Small intestine (tissue), 7 donors: ENCODE measurements at regions not wholly inside any gene's neighbourhood (a gene's known extent, or its start where the extent isn't known, plus 50 kb on each side); places are given as distances from the start of the nearest gene placed in this dataset.
"Not testable (repeated sequence)": the region's sequence is repeated elsewhere in the genome, so short reads cannot be mapped to it uniquely, and the experiment has no call there.

Experiments
- DNase-seq, 2 donors: peaks; one replicate each; pipeline versions ENCODE4 v3.0.0 to v3.0.0-alpha.2; 2013
- FAIRE-seq: peaks from 2 replicates; lab custom pipeline; 2012; peaks lifted over from hg19 to GRCh38; lab: Jason Lieb, UNC
- H3K27ac ChIP-seq, 3 donors: one replicate each; pipeline ENCODE4 v1.5.1; 2013; ENCODE audit warnings: low read length in 2 of 3, mild to moderate bottlenecking in 2 of 3, control low read depth in 1 of 3, inconsistent platforms in 1 of 3, low read depth in 1 of 3, moderate library complexity in 1 of 3
- H3K27me3 ChIP-seq, 3 donors: one replicate each; pipeline ENCODE4 v1.6.1; 2013; ENCODE audit warnings: low read length in 3 of 3, inconsistent platforms in 1 of 3; ENCODE audit not compliant: control insufficient read depth in 3 of 3, insufficient read depth in 3 of 3
- H3K36me3 ChIP-seq, 3 donors: one replicate each; pipeline ENCODE4 v1.6.1; 2013; ENCODE audit warnings: low read length in 3 of 3, inconsistent platforms in 1 of 3, low read depth in 1 of 3, mild to moderate bottlenecking in 1 of 3, moderate library complexity in 1 of 3; ENCODE audit not compliant: control insufficient read depth in 3 of 3, insufficient read depth in 2 of 3
- H3K4me1 ChIP-seq, 3 donors: one replicate each; pipeline ENCODE4 v1.6.1; 2013; ENCODE audit warnings: low read length in 2 of 3, inconsistent platforms in 1 of 3, low read depth in 1 of 3, mild to moderate bottlenecking in 1 of 3, moderate library complexity in 1 of 3; ENCODE audit not compliant: control insufficient read depth in 3 of 3, insufficient read depth in 2 of 3
- H3K4me3 ChIP-seq, 3 donors: one replicate each; pipeline ENCODE4 v1.5.1; 2013; ENCODE audit warnings: low read length in 3 of 3, control low read depth in 1 of 3, inconsistent platforms in 1 of 3, low read depth in 1 of 3, mild to moderate bottlenecking in 1 of 3, moderate library complexity in 1 of 3
- H3K9me3 ChIP-seq, 2 donors: one replicate each; pipeline ENCODE4 v1.6.1; 2013; ENCODE audit warnings: low read depth in 1 of 2, low read length in 1 of 2; ENCODE audit not compliant: control insufficient read depth in 2 of 2, insufficient read depth in 1 of 2
- WGBS, 3 donors: extraction: QIAGEN DNeasy Blood & Tissue Kit; methylation state at CpG; one replicate each; pipeline ENCODE4 v1.1.7; 2013; 5-methylcytosine and 5-hydroxymethylcytosine counted together
- donor health status: healthy with polysubstance abuse.
- donor health status: control.
- donor health status: control.
- donor health status: Bipolar disorder and iron deficiency.
- donor health status: healthy.

DNA sequence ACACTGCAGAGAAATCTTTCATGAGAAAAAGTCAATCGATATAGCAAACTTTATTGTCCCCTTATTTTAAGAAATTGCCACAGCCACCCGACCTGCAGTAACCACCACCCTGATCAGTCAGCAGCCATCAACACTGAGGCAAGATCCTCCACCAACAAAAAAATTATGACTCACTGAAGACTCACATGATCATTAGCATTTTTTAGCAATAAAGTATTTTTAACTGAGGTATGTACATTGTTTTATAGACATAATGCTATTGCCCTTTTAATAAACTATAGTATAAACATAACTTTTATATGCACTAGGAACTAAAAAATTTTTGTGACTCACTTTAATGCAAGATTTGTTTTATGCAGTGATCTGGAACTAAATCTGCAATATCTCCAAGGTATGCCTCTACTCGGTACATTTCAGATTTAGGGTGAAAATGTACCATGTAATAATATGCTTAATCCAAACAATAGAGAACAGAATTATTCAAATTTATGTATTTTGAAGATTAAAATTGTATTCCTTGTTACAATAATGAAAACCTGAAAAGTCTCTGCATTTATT, 79.2 kb upstream of the CEP126 start:
- FAIRE-seq (no peak), DNase-seq (no peak)
- H3K9me3 ChIP-seq, result no peaks in the 10 kb centered on the region
- H3K36me3 ChIP-seq, result no peaks in the 10 kb centered on the region
- no peaks in the 10 kb centered on the region for H3K4me1 ChIP-seq
- WGBS, 3 donors, result 72 to 88% (median 78%) methylated on average over 3 of the region's 3 CpGs
- no peak overlapping the region for H3K4me3 ChIP-seq
- no peaks in the 10 kb centered on the region for H3K27me3 ChIP-seq
- H3K27ac ChIP-seq, result no peak overlapping the region

DNA sequence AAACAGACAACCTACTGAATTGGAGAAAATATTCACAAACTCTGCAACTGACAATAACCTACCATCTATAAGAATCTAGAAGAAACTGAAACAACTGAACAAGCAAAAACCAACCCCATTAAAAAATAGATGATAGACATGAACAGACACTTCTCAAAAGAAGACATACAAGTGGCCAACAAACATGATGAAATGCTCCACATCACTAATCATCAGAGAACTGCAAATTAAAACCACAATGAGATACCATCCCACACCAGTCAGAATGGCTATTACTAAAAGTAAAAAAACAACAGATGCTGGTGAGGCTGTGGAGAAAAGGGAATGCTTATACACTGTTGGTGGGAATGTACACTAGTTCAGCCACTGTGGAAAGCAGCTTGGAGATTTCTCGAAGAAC, 84.3 kb upstream of the CEP126 start:
- not testable (repeated sequence) for H3K27ac ChIP-seq, DNase-seq, FAIRE-seq, H3K36me3 ChIP-seq, H3K4me3 ChIP-seq, H3K9me3 ChIP-seq, H3K27me3 ChIP-seq, H3K4me1 ChIP-seq
- 75 to 86% (median 79%) methylated on average over 1 of the region's 1 CpG for WGBS, 3 donors

DNA sequence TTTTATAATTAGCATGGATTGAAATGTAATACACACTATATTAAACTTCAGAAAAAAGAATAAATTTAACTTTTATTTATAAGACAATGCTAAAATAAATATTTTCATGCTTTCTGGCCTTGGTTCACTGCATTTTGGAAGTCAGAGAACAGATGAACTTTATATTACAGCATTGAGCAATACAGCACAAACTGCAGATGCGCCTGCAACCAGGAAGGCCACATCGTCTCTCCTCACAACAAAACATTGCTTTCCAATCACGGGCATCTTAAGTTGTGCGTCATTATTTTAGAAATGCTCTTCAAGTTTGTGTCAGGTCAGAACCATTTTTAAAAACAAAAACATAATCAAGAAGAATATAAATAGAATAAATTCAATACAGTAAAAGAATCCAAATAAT, 89.3 kb upstream of the CEP126 start:
- Histone ChIP-seq H3K27ac (no peak overlapping the region), H3K4me1 (no peaks in the 10 kb centered on the region), H3K4me3 (no peak overlapping the region), H3K9me3 (no peaks in the 10 kb centered on the region), H3K36me3 (no peaks in the 10 kb centered on the region), H3K27me3 (peaks cover 0 to 2% (median 0%) of the 10 kb centered on the region in 3 donors)
- WGBS, 3 donors, result 68 to 87% (median 84%) methylated on average over 4 of the region's 4 CpGs
- DNase-seq, result no peak
- no peak for FAIRE-seq

DNA sequence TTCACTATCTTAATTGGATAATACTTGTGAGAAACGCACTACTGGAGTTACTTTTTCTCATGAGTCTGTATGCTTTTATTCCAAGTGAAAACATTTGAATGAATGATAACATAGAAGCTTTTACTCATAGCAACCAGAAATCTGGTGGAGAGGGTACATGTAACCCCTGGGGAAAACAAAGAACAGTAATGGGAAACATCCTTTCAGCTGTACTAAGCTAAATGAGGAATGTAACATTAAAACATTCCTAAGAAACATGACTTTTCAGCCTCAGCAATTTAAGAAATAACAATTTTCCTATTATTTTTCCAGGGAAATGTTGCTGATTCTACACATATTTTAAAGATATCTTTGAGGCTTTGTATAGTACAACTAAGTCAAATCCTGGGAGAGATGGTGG, 97.2 kb upstream of the CEP126 start:
- H3K36me3 ChIP-seq, result no peaks in the 10 kb centered on the region
- 49 to 84% (median 76%) methylated on average over 1 of the region's 1 CpG for WGBS, 3 donors
- no peaks in the 10 kb centered on the region for H3K9me3 ChIP-seq
- no peak for DNase-seq
- no peaks in the 10 kb centered on the region for H3K27me3 ChIP-seq
- no peaks in the 10 kb centered on the region for H3K4me1 ChIP-seq
- no peak overlapping the region for H3K4me3 ChIP-seq
- FAIRE-seq, result no peak
- no peak overlapping the region for H3K27ac ChIP-seq

DNA sequence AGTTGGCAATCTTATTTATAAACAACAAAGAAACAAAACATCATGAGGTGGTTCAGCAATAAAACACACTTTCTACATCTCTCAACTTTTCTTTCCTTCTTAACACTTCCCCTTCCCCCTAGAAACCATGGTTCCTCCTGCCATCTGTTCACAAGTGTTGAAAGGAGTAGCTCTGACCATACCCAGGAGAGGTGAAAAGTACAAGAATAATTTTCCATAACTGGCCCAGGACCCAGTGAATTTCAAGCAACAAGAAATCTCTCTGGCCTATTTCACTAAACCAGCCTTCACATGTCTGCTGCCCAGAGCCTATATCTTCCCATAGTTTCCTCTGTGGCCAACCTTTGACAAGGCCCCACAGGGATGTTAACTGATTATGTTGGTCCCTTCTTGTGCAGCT, 98.2 kb upstream of the CEP126 start:
- no peak overlapping the region for H3K4me3 ChIP-seq
- H3K27me3 ChIP-seq, result no peaks in the 10 kb centered on the region
- H3K36me3 ChIP-seq, result no peaks in the 10 kb centered on the region
- no peaks in the 10 kb centered on the region for H3K9me3 ChIP-seq
- no peaks in the 10 kb centered on the region for H3K4me1 ChIP-seq
- no peak for DNase-seq
- H3K27ac ChIP-seq, result no peak overlapping the region
- no peak for FAIRE-seq

DNA sequence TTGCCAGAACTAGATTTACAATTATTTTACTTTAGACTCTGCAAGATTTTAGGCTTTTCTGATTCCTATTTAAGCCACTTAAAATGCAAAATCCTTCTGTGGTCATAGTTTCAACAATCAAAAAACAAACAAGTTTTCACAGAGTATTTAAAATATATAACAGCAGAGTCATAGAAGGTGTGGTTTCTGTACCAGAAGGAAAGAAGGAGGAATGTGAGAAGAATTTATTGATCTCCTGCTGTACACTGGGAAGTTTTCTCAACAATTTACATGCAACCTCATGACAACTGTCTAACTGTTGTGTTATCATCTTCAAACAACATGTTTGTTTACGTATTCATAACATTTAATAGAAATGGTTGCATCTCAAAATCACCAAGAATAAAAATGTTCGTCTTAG, 102.3 kb upstream of the CEP126 start:
- Histone ChIP-seq H3K27ac (no peak overlapping the region), H3K27me3 (no peaks in the 10 kb centered on the region), H3K9me3 (no peaks in the 10 kb centered on the region), H3K36me3 (no peaks in the 10 kb centered on the region), H3K4me3 (no peak overlapping the region), H3K4me1 (no peaks in the 10 kb centered on the region)
- DNase-seq (no peak), FAIRE-seq (no peak)
- WGBS, 3 donors, result 65 to 79% (median 65%) methylated on average over 2 of the region's 2 CpGs

DNA sequence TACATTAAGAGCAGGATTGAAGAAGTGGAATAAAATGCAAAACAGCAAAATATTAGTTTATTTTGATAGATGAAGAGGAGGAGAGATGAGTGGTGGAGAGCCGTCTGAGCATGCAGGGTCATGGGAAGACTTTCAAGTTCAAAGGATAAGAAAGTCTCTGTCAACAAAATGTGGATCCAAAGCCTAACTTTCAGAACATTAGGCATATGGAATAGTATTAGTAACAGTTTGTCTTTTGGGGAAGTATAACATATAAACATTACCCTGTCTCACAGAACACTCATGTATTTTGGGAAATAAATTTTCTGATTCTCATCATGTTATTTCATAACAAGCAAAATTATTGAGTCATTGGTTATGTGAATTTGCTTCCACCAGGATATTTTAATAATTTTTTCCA, 104.3 kb upstream of the CEP126 start:
- H3K27me3 ChIP-seq, result no peaks in the 10 kb centered on the region
- H3K4me3 ChIP-seq, result no peak overlapping the region
- H3K9me3 ChIP-seq, result no peaks in the 10 kb centered on the region
- no peaks in the 10 kb centered on the region for H3K4me1 ChIP-seq
- DNase-seq, result no peak
- WGBS, 3 donors, result 43 to 66% (median 61%) methylated on average over 1 of the region's 1 CpG
- H3K36me3 ChIP-seq, result no peaks in the 10 kb centered on the region
- FAIRE-seq, result no peak
- no peak overlapping the region for H3K27ac ChIP-seq

DNA sequence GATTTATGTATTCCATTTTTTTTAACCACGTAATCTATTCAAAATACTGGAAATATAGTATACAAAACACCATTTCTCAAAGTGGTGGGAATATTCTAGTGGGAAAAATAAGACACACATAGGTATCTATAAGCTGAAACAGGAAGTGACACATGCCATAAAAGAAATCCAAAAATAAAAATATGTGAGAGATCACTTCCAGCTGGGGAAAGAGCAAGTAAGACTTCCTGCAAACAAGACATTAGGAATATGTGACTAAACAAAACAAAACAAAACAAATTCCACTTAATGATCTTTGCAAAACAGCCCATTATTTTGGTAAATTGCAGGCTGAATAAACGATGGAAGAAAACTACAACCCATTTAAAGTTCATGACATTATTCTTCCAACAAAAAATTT, 107.3 kb upstream of the CEP126 start:
- Histone ChIP-seq H3K4me1 (no peaks in the 10 kb centered on the region), H3K27ac (no peak overlapping the region), H3K9me3 (no peaks in the 10 kb centered on the region), H3K36me3 (no peaks in the 10 kb centered on the region), H3K27me3 (no peaks in the 10 kb centered on the region), H3K4me3 (no peak overlapping the region)
- WGBS, 3 donors, result 38 to 65% (median 50%) methylated on average over 2 of the region's 2 CpGs
- DNase-seq, result no peak
- no peak for FAIRE-seq

DNA sequence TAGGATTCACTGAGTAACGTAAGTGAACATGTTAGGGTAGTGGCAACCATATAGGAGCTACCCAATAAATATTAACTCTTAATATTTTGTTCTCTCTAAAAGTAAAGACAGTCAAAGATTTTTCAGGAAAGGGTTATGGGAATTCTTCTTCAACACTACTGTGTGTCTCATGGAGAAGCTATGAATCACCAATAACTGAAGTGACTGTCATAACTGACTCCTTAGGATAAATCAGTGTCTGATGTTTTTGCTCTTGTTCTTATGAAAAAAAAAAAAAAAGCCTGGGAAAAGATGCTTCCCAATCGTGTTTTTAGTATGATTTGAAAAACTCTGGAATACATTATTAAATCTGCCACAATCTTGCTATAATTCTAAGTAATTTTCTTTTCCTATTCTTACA, 111.2 kb upstream of the CEP126 start:
- FAIRE-seq (no peak), DNase-seq (no peak)
- no peaks in the 10 kb centered on the region for H3K27me3 ChIP-seq
- no peak overlapping the region for H3K4me3 ChIP-seq
- WGBS, 3 donors, result 37 to 62% (median 44%) methylated on average over 2 of the region's 2 CpGs
- no peaks in the 10 kb centered on the region for H3K4me1 ChIP-seq
- H3K9me3 ChIP-seq, result no peaks in the 10 kb centered on the region
- no peaks in the 10 kb centered on the region for H3K36me3 ChIP-seq
- no peak overlapping the region for H3K27ac ChIP-seq
